GM10248 (cell line): ENCODE measurements at regions not wholly inside any gene's neighbourhood (a gene's known extent, or its start where the extent isn't known, plus 50 kb on each side); places are given as distances from the start of the nearest gene placed in this dataset.

Source experiments
- CTCF ChIA-PET: fragments of 300-600 bp; sonication (Branson Sonifier 250); formaldehyde crosslinking; extraction: SDS; loops from one replicate; lab custom pipeline; 2021; ENCODE audit warnings: antibody characterized with exemption; lab: Yijun Ruan, JAX
- POLR2A ChIA-PET: fragments of 350-650 bp; sonication (Branson Sonifier 250); formaldehyde crosslinking; extraction: SDS; loops from one replicate; lab custom pipeline; 2020; ENCODE audit warnings: antibody characterized with exemption; lab: Yijun Ruan, JAX
- DNase-seq: peaks from one replicate; pipeline ENCODE4 v3.0.0; 2012; ENCODE audit errors: extremely low spot score
- TF ChIP-seq, protein P1 (sequence below): IDR thresholded peaks from 2 replicates; pipeline ENCODE4 v1.5.1; 2012; ENCODE audit warnings: mild to moderate bottlenecking, low read depth; ENCODE audit errors: extremely low read depth, missing control alignments, control extremely low read depth

DNA sequence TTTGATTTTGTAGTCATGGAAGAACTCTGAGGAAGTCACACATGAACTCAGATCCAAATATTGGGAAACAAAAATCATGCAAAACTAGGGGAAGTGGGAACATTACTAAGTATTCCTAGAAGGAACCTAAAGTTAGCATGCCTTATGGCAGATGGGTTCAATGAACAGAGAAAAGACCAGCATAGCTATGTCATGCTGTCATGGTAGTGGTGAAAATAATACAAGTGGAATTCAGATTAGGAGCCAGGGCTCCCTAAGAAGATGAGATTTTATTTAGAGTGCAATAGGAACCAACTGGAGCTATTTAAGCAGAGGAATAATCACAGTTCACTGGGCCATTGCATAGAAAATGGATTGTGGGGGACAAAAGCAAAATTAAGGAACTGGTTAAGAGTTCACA lies 134.0 kb downstream of the DIO2 start:
- no peak for DNase-seq
- ChIA-PET POLR2A (no interaction called here), CTCF (interaction anchor here (0.7 to 1.3 kb wide), 5 partner anchors 9 to 34 kb away, joined by 3 to 4 read pairs (median 3); no protein-coding TSS in a partner anchor)
- TF ChIP-seq, protein P1, sequence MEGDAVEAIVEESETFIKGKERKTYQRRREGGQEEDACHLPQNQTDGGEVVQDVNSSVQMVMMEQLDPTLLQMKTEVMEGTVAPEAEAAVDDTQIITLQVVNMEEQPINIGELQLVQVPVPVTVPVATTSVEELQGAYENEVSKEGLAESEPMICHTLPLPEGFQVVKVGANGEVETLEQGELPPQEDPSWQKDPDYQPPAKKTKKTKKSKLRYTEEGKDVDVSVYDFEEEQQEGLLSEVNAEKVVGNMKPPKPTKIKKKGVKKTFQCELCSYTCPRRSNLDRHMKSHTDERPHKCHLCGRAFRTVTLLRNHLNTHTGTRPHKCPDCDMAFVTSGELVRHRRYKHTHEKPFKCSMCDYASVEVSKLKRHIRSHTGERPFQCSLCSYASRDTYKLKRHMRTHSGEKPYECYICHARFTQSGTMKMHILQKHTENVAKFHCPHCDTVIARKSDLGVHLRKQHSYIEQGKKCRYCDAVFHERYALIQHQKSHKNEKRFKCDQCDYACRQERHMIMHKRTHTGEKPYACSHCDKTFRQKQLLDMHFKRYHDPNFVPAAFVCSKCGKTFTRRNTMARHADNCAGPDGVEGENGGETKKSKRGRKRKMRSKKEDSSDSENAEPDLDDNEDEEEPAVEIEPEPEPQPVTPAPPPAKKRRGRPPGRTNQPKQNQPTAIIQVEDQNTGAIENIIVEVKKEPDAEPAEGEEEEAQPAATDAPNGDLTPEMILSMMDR, result no peak

DNA sequence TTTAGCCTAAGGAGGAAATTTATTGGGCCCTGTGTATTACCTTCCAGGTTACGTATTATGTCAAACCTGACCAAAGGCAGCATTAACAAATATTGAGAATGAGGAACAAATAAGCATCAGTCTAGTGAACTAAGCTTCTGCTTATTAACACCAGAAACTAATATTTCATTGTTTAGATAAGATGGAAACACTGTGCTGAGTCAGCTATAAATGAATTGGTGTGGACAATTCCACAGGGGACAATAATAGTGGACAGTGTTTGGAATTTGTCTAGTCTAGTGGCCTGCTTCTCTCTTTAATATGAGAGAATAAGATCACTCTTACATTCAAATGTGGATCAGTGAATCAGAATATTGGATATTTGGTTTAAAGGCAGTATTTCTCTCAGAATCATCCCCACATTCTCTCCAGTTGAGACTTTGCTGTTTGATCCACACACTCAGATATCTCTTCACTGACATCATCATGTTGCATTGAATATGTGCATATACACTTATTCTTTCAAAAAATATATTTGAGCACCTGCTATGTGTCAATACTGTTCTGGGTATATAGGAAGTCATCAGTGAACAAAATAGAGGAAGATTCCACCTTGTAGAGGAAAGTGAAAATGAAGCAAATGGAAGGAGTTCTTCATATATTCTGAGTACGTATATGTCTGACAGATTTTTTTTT lies 136.3 kb downstream of the DIO2 start:
- TF ChIP-seq, protein P1, result no peak
- CTCF ChIA-PET, result no interaction called here
- no peak for DNase-seq
- POLR2A ChIA-PET, result no interaction called here

DNA sequence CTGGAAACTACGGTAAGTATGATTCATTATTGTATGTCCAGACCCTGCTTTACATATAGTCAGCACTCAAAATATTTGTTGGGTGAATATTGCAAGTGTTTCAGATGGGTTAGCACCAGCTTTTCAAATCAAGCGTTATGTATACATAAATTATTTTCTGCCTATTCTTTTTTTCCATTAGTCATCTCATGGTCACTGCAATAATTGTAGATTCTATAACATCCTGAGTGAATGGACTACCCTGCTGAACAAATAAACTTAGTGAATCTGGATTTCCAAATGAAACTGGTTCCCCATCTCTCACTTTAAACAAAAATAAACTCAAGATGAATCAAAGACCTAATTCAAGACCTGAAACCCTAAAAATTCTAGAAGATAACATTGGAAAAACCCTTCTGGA lies 152.3 kb downstream of the DIO2 start:
- ChIA-PET CTCF (no interaction called here), POLR2A (no interaction called here)
- DNase-seq, result no peak
- TF ChIP-seq, protein P1, result no peak

DNA sequence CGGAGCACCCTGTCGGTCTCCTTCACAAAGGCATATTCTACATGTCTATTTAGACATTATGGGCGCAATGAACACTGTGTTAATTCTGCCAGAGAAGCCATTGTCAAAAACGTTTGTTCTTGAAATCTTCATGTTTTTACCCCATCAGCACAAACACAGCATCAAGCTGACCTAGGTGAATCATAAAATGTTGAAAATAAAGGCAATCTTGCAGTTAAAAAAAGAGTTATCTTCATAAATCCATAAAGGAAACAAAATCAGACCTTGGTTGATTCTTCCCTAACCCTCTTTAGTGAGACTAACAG lies 154.9 kb downstream of the DIO2 start:
- no peak for DNase-seq
- CTCF ChIA-PET, result interaction anchor here (1.0 to 2.2 kb wide), 8 partner anchors 9 to 932 kb away, joined by 3 to 11 read pairs (median 6); no protein-coding TSS in a partner anchor
- POLR2A ChIA-PET, result no interaction called here
- TF ChIP-seq, protein P1, result no peak

DNA sequence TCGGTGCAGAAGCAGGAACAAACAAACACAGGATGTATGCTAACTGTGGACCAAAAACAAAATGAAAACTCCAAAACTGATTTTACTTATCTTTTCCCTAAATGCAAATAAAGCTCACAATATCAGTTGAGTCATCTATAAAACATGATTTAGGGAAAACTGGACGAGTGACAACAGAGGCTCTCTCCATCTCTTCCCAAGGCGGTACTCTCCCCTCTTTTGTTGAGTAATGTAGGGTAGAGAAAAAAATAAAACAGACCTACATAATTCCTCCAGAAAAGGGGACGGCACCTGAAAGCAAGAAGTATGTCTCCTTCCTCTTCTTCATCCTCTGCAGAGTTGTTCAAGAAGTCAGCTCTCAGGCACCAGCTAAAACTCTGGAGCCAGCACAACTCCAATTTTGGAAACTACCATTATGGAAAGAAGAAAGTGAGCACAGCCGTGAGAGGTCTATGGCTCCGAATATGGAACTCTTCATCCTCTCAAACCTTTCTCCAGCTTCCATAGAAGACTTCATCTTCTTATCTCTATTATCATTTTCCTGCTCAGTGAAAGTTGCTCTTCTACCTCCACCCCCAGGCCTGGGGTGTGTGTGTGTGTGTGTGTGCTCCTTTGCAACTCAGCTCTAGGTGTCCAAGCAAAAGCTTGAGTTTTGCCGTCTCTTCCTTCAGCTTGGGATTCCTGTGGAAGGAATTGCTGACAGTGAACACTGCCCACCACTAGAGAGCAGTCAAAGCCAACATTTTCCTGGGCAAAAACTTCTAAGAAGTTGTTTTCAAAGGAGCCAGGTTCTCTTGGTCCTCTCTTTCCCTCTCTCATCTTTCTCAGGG lies 155.4 kb downstream of the DIO2 start:
- peak; percentile 6 for DNase-seq
- POLR2A ChIA-PET, result no interaction called here
- CTCF ChIA-PET, result interaction anchor here (1.0 to 2.2 kb wide), 10 partner anchors 8 to 933 kb away, joined by 3 to 11 read pairs (median 4); no protein-coding TSS in a partner anchor
- TF ChIP-seq, protein P1, result peak; percentile 64

DNA sequence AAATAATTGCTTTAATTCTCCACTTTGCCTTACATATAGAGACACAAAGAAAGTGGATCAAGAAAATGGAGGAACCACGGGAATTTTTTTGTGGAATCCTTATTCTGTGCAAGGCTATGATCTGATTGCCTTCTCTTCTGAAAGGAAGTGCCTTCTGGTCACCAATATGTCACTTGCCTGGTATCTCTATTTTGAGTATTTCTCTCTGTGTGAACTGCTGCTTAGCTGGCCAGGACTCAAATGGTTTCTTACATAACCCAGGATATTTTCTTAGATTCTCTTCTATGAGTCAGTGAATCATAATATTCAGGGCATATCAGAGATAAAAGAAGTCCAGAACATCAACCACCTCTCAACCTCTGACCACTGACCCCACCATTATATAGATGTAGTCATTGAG lies 156.1 kb downstream of the DIO2 start:
- ChIA-PET CTCF (interaction anchor here (1.1 to 2.2 kb wide), 6 partner anchors 14 to 932 kb away, joined by 4 to 11 read pairs (median 6); no protein-coding TSS in a partner anchor), POLR2A (no interaction called here)
- no peak for DNase-seq
- TF ChIP-seq, protein P1, result no peak
